Activated T-cell treated with anti-CD3 and anti-CD28 coated beads, Interleukin-2, amount 50 U/mL, for 1 hour (primary cell): ENCODE measurements at regions not wholly inside any gene's neighbourhood (a gene's known extent, or its start where the extent isn't known, plus 50 kb on each side); places are given as distances from the start of the nearest gene placed in this dataset.
"Not testable (repeated sequence)": the region's sequence is repeated elsewhere in the genome, so short reads cannot be mapped to it uniquely, and the experiment has no call there.

Experiments used
- DNase-seq: peaks from one replicate; pipeline ENCODE4 v3.0.0-alpha.2; 2020

GRCh38 chr4:18180122-18180521 lies 158.6 kb upstream of the LCORL start:
- no peak for DNase-seq

GRCh38 chr4:18171896-18172295 lies 150.3 kb upstream of the LCORL start:
- DNase-seq: no peak

GRCh38 chr4:18167831-18168230 lies 146.3 kb upstream of the LCORL start:
- no peak for DNase-seq

- DNase-seq: no peak
These were observed 145.4 kb upstream of the LCORL start for GRCh38 chr4:18166925-18167324.

GRCh38 chr4:18162453-18162852 lies 140.9 kb upstream of the LCORL start:
- no peak for DNase-seq

- DNase-seq: not testable (repeated sequence)
These were observed 137.8 kb upstream of the LCORL start for GRCh38 chr4:18159117-18159912.

- no peak for DNase-seq
These were observed 133.8 kb upstream of the LCORL start for GRCh38 chr4:18155067-18156041.

- DNase-seq: no peak
These were observed 116.6 kb upstream of the LCORL start for GRCh38 chr4:18138076-18138665.

GRCh38 chr4:18134111-18134510 lies 112.6 kb upstream of the LCORL start:
- DNase-seq: no peak

GRCh38 chr4:18130256-18130655 lies 108.7 kb upstream of the LCORL start:
- DNase-seq: no peak

GRCh38 chr4:18128241-18128640 lies 106.7 kb upstream of the LCORL start:
- DNase-seq: no peak

GRCh38 chr4:18127030-18127429 lies 105.5 kb upstream of the LCORL start:
- DNase-seq: no peak

GRCh38 chr4:18113710-18114331 lies 92.3 kb upstream of the LCORL start:
- no peak for DNase-seq

GRCh38 chr4:18111081-18111480 lies 89.5 kb upstream of the LCORL start:
- no peak for DNase-seq

GRCh38 chr4:18110099-18110498 lies 88.5 kb upstream of the LCORL start:
- DNase-seq: no peak

GRCh38 chr4:18109676-18110075 lies 88.1 kb upstream of the LCORL start:
- DNase-seq: no peak

GRCh38 chr4:18107848-18108528 lies 86.4 kb upstream of the LCORL start:
- not testable (repeated sequence) for DNase-seq

GRCh38 chr4:18106620-18107019 lies 85.1 kb upstream of the LCORL start:
- no peak for DNase-seq

GRCh38 chr4:18105030-18106011 lies 83.8 kb upstream of the LCORL start:
- DNase-seq: no peak

GRCh38 chr4:18103876-18104605 lies 82.5 kb upstream of the LCORL start:
- DNase-seq: no peak
